Nephron progenitor cell (in vitro differentiated cells): ENCODE measurements at regions not wholly inside any gene's neighbourhood (a gene's known extent, or its start where the extent isn't known, plus 50 kb on each side); places are given as distances from the start of the nearest gene placed in this dataset.

Experiments
- DNase-seq: peaks from one replicate; pipeline ENCODE4 v3.0.0; 2021
- H3K27ac Mint-ChIP-seq: 2 replicates; pipeline ENCODE4 v1.8.0; 2021; ENCODE audit warnings: mild to moderate bottlenecking, moderate library complexity, mixed read lengths
- H3K27me3 Mint-ChIP-seq: 2 replicates; pipeline ENCODE4 v1.8.0; 2021; ENCODE audit warnings: mild to moderate bottlenecking, low read depth, mixed read lengths; ENCODE audit not compliant: poor library complexity
- H3K36me3 Mint-ChIP-seq: 2 replicates; pipeline ENCODE4 v1.8.0; 2021; ENCODE audit warnings: low read depth, mixed read lengths
- H3K4me1 Mint-ChIP-seq: 2 replicates; pipeline ENCODE4 v1.8.0; 2021; ENCODE audit warnings: mixed read lengths
- H3K4me3 Mint-ChIP-seq: 2 replicates; pipeline ENCODE4 v1.8.0; 2021; ENCODE audit warnings: mild to moderate bottlenecking, moderate library complexity, mixed read lengths
- H3K9me3 Mint-ChIP-seq: 2 replicates; pipeline ENCODE4 v1.8.0; 2021; ENCODE audit warnings: mild to moderate bottlenecking, moderate library complexity, mixed read lengths
- CTCF ChIP-seq: fragments of 200-600 bp; sonication (generic); IDR thresholded peaks from 2 replicates; pipeline ENCODE4 v1.5.0; 2021; ENCODE audit warnings: antibody characterized with exemption

GRCh38 chr14:60563113-60563512, 54.2 kb downstream of the SIX6 start:
- Mint-ChIP-seq H3K4me1 (peaks cover 25% of the 10 kb centered on the region), H3K4me3 (no peak overlapping the region), H3K9me3 (no peaks in the 10 kb centered on the region), H3K27ac (no peak overlapping the region), H3K36me3 (no peaks in the 10 kb centered on the region), H3K27me3 (no peaks in the 10 kb centered on the region)
- TF ChIP-seq CTCF = no peak
- no peak for DNase-seq

GRCh38 chr14:60565211-60565610, 56.3 kb downstream of the SIX6 start:
- peaks cover 25% of the 10 kb centered on the region for H3K4me1 Mint-ChIP-seq
- no peak for TF ChIP-seq CTCF
- H3K4me3 Mint-ChIP-seq = no peak overlapping the region
- peaks cover 6% of the 10 kb centered on the region for H3K27me3 Mint-ChIP-seq
- H3K27ac Mint-ChIP-seq = no peak overlapping the region
- no peaks in the 10 kb centered on the region for H3K9me3 Mint-ChIP-seq
- no peak for DNase-seq
- H3K36me3 Mint-ChIP-seq = no peaks in the 10 kb centered on the region

- DNase-seq = no peak
- no peak for TF ChIP-seq CTCF
- Mint-ChIP-seq H3K27me3 (peaks cover 6% of the 10 kb centered on the region), H3K4me3 (no peak overlapping the region), H3K9me3 (no peaks in the 10 kb centered on the region), H3K27ac (no peak overlapping the region), H3K36me3 (no peaks in the 10 kb centered on the region), H3K4me1 (peaks cover 25% of the 10 kb centered on the region)
Observed at GRCh38 chr14:60566101-60566500, 57.2 kb downstream of the SIX6 start.

- Mint-ChIP-seq H3K36me3 (peaks cover 11% of the 10 kb centered on the region), H3K27me3 (peaks cover 4% of the 10 kb centered on the region), H3K4me1 (peaks cover 5% of the 10 kb centered on the region), H3K9me3 (peaks cover 16% of the 10 kb centered on the region), H3K4me3 (no peak overlapping the region), H3K27ac (no peak overlapping the region)
- no peak for DNase-seq
- TF ChIP-seq CTCF = no peak
Observed at GRCh38 chr14:60573943-60574495, 65.1 kb downstream of the SIX6 start.

- Mint-ChIP-seq H3K36me3 (peaks cover 13% of the 10 kb centered on the region), H3K9me3 (peaks cover 18% of the 10 kb centered on the region), H3K27ac (no peak overlapping the region), H3K4me1 (peaks cover 5% of the 10 kb centered on the region), H3K27me3 (no peaks in the 10 kb centered on the region), H3K4me3 (no peak overlapping the region)
- no peak for DNase-seq
- TF ChIP-seq CTCF = no peak
Observed at GRCh38 chr14:60575008-60575407, 66.1 kb downstream of the SIX6 start.

GRCh38 chr14:60585676-60586075, 63.6 kb downstream of the SIX1 start:
- no peak for TF ChIP-seq CTCF
- Mint-ChIP-seq H3K36me3 (no peaks in the 10 kb centered on the region), H3K27ac (no peak overlapping the region), H3K4me1 (peaks cover 1% of the 10 kb centered on the region), H3K4me3 (no peak overlapping the region), H3K9me3 (no peaks in the 10 kb centered on the region), H3K27me3 (peaks cover 3% of the 10 kb centered on the region)
- DNase-seq = no peak
